Hematopoietic multipotent progenitor cell treated with erythropoietin and hydrocortisone succinate and interleukin-3 and kit ligand, for 15 days (in vitro differentiated cells): ENCODE measurements at regions not wholly inside any gene's neighbourhood (a gene's known extent, or its start where the extent isn't known, plus 50 kb on each side); places are given as distances from the start of the nearest gene placed in this dataset.

Source experiments
- DNase-seq: peaks from one replicate; pipeline ENCODE4 v3.0.0-alpha.2; 2015; ENCODE audit warnings: low spot score

DNA sequence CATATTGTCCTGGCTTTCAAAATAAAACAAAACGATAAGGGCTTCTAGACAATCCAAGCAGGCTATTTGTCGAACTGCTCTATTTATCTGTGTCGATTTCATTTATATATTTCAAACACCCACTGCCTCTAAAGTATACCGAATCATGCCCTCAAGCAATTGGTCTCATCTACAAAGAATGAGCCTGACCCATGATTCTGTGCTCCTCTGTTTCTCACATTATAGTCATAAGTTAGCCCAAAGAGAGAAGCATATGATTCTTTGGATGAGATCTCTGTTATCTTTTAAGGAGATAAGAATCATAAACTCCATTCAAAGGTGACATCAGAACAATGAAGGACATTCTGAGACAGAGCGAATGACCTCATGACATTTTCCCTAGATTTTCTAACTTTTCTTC is 191.1 kb downstream of the MAP2K6 start:
- no peak for DNase-seq

DNA sequence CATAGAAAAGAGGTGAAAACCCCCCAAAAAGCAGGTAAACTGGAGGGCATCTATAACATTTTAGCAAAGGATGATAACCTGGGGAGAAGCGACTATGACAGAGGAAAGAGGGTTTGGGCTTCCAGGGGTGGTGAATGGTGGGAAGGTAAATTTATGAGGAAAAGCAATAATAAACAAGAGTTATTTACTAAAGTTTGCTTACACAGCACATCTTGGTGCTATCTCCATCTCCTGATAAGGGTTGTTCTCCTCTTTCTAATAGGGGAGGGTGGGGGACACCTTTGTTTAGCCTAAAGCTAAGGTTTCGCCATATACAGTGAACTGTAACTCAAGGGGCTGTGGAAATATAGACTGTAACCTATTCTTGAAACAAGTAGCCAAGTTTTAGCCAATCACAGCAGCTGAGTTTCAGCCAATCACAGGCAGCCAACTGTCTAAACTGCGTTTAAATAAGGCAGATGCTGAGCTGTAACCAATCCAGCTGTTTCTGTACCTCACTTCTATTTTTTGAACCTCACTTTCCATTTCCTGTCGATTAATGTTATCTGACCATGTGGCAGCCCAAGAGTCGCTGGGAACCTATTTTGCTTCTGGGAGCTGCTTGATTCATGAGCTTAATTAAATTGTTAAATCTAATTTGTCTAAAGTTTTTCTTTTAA is 191.8 kb downstream of the MAP2K6 start:
- DNase-seq = no peak

DNA sequence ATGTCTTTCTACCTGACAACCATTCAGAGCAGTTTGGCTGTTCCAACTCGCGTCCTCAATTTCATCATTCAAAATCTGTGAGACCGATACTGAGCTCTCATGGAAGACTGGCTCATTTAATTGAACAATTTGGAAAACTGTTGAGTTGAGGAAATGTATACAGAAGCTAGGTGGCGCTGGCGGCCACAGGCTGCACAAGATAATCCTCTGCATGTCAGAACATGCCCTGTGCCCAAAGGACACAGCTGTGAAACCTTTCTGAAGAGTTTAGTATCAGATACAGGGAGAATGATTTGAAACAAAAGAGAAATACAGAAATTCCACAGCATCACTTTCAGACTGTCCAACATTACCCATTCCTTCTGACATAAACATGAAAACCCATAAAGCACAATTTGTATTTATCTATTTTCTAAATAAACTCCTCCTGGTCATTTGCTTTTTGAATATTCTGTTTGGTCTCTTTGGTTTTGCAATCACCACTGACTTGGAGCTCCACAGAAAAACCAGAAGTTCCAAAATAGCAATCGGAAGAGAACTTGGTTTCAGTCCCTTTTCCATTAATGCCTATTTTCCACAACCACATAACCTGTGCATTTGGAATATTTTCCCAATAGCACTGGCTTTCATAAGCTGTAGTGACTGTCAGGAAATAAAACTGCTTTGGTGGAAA is 192.8 kb downstream of the MAP2K6 start:
- DNase-seq = peak; percentile 5

DNA sequence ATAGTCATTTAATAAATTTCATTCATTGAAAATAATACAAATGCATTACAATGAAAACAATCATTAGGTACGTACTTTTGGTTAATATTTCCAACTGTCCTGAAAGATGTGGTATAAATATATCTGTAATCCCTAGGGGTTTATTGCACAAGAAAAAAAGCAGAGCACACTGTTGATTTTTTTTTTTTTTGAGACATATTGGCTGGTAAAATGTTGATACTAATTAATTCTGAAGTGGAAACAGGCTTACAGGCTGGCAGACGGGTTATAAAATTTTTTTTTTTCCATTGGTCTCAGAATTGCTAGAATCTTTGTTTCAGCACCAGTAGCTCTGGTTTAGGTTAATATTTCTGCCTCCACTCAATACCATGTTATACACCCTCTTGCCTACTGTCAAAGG is 193.6 kb downstream of the MAP2K6 start:
- DNase-seq = no peak

DNA sequence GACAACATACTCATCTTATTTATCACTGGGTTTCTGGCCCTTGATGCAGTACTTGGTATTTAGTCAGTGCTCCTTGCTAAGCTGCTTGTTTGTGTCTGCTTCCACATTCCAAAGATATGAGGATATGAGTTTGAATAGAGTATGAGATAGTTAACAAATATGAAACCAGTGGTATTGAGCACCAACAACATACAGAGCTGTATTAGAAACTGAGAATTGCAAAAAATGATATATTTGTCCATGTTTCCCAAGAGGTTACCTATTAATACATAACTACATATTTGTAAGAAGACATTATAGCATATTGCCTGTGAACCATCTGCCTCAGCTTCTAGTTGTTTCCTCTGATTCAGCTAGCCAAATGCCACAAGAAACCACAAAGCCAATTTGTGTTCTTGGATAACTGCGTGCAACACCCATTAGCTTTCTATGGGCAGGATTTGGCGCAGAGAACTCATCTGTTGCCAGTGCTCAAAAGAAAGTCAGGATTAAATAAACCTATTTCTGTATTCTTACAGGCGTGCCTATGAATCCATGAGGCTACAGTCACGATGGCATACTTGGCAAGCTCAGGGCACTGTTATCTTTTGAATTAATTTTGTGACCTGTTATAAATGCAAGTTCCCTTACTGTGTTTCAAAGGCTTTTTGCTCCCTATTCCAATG is 194.4 kb downstream of the MAP2K6 start:
- DNase-seq = no peak

DNA sequence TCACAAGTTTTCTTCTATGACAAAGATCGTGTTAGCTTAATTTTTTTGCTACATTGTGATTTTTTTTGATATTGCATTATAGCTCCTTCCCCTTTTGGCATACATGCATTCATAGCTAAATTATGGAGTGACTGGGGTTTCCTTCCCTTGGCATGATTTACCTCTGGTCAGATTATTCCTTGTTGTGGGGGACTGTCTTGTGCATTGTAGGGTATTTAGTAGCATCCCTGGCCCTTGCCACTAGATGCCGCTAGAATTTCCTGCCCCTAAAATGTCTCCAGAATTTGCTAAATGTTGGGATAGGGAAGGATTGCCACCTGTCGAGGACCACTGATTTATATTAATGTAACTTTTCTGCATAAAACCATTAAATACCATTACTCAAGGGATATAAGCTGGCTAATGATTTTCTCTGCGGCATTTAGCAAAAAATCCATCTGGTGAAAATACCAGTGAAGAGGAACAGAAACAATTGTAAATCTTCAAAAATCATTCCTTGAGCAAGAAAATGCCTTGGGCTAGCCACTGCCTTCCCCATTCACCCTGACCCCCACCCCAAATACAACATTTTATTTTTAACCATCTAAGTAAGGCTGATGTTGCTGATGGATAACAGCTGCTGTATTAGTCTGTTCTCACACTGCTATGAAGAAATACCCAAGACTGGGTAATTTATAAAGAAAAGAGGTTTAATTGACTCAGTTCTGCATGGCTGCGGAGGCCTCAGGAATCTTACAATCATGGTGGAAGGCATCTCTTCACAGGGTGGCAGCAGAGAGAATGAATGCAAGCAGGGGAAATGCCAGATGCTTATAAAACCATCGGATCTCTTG is 195.2 kb downstream of the MAP2K6 start:
- DNase-seq = no peak

DNA sequence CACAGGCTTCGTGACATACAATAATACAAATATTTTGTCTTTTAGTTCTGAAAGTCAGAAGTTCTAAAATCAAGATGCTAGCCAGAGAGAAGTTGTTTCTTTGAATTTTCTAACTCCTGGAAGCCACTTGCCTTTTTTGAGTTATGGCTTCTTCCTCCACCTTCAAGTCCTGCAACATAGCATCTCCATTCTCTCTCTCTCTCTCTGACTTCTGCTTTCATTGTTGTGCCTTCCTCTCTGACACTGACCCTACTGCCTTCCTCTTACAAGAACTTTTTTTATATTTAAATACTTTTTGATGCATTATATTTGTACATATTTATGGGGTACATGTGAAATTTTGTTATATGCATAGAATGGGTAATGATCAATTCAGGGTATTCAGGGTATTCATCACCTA is 205.9 kb downstream of the MAP2K6 start:
- DNase-seq = no peak

DNA sequence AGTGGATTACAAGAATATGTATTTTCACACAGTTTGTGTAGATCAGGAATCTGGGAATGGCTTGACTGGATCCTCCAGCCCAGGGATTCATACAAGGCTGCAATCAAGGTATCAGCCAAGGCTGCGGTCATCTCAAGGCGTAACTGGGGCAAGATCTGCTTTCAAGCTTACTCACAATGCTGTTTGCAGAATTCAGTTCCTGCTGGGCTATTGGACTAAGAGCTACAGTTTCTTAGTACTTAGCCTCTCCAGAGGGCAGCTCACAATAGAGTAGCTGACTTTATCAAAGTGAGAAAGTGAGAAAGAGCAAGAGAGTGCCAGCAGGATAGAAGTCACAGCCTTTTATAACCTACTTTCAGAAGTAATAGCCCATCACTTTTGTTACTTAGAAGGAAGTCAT is 211.0 kb downstream of the MAP2K6 start:
- DNase-seq = no peak

DNA sequence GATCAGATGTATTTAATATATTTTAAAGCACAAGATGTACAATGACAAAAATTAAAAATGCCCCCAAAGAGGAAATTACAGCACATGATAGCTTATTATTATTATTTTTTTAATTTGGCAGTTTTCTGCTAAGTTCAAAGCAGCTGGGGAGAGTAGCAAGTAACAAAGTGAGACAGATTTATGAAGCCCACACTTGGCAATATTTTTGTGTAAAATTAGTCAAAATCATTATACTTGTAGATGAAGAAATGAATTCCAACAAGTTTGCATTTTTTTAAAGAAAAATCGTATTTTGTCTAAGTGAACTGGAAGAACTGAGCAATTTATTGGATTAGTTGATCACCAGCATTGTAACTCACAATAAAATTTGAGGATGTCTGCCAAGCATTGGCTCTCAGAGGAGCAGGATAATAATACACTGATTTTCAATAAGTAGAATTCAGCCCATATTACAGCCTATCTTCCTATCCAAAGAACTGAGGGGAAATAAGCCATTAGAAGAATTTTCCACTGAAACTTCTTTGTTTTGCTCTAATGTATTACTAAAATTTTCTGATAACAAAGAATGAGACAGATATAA is 215.6 kb downstream of the MAP2K6 start:
- no peak for DNase-seq

DNA sequence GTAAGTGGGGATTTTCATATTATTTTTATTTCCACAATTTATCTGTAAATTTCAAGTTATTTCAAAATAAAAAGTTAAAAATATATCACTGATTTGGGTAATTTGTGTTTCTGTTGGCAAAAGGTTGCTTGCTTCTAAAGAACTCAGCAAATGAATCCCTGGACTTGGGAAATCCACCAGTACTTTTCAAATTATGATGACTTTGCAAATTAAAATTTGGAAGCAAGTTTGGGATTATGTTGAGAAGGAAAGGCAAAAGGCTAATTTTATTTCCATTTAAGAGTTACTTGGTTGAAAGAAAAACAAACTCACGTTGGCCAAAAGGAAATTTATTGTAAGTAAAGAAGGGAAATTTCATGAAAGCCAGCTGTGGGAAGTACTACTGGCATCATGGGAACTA is 220.3 kb downstream of the MAP2K6 start:
- DNase-seq = no peak

DNA sequence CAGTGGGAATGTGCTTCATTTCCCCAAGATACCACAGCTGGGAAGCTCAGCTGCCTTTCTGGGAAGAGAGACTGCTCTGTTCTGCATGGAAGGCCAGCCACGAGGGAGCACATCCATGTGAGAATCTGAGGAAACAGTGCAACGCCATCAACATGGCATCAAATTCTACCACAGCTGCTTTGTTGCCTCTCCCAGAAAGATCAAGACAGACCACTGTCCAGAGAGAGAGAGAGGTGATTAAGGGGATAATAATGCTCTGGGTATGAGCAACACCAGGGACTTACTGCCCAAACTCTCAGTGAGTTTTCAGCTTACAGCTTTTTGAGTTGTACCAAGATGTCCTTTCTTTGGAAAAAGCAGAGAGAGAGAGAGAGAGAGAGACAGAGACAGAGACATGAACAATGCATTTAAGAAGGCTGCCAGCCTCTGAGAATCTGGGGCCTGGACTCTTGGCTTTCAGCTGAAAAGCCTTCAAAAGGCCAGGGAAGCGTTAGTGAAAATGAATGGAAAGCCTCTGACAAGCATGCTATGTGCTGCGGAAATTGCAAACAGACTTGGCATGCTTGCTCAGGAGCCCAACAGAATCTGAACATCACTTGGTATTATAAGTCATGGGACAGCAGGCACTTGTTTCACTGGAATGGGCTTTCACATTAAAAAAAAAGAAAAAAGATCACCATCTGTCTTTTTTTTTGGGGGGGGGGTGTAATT is 223.1 kb downstream of the MAP2K6 start:
- DNase-seq = no peak

DNA sequence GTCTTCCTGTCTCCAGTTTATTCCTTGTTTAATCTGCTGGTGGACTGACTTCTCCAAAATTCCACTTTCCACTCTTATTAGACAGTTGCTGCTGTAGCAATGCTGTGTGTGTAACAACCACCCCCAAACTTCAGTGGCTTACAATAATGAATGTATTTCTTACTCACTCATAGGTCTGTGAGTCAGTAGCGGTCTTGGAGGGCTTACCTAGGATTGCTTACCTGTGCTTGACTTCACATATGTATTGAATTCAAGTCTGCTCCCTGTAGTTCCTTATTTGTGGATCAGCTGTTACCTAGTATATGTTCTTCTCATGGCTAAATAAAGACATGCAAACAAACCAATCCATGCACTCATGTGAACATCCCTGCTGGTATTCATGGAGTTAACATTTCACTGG is 224.6 kb downstream of the MAP2K6 start:
- no peak for DNase-seq

DNA sequence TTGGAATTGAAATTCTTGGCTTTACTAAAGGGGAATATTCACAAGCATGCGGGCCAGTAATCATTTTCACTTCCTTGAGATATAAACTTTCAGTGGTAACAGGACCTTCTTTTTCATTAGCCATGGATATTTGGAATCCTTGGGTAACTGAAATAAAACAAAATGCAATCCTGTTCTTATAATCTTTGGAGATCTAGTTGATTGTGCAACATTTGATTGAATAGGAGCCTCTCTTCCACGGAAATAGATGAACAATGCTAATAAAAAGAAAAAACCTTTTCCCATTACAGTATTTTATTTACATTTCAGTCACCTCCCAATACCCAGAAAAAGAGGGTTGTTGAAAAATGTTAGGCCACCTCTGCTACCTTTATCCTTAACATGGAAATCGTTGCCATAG is 225.6 kb downstream of the MAP2K6 start:
- no peak for DNase-seq

DNA sequence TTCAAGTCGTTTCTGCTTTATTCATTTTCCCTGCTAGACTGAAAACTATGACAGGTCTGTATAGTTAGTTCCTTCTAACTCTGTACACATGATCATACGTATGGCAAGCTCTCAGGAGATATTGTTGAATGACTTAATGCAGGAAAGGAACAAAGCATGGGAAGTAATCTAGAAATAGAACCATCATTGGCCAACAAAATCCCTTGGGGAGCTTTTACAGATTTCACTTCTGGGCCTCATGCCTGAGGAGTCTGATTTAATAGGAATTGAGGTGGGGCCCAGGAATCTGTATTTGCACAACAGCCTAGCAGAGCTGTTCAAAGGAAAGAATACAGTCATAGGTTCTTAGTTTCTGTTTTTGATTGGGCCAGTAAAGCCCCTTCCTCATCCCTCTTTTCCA is 229.2 kb downstream of the MAP2K6 start:
- DNase-seq = no peak

DNA sequence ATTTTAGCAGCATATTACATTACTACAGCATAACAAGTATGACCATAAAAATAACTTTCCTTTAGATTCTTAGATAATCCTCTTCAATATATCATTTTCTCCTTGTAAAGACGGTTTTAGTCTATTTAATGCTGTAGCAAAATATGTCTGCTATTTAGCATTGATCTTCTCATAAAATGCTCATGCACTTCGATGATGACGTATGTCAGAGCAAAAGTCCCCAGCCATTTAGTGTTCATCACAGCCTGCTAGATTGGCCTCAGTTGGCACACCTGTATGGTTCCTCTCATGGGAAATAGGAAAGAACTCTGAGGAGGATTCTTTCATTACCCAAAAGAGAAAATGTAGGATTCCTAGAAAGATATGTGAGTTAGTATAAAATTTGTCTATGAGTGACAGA is 232.2 kb downstream of the MAP2K6 start:
- no peak for DNase-seq

DNA sequence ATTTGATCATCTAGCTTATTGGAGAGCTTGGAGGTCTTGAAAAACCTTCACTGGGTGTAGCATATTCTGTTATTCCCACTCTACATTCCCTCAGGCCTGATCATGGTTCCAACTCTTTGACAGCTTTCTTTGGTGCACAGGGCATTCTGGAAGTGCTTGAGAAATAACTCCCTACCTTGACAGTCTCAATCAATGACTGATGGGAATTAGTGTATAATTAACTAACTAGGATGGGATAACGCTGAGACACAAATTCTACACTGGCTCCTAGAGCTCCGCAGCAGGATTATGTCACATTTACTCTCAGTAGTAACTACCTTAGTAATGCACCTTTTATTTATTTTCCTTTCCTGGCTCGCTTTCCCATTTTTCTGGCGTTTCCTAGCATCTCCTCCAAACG is 236.4 kb downstream of the MAP2K6 start:
- DNase-seq = no peak

DNA sequence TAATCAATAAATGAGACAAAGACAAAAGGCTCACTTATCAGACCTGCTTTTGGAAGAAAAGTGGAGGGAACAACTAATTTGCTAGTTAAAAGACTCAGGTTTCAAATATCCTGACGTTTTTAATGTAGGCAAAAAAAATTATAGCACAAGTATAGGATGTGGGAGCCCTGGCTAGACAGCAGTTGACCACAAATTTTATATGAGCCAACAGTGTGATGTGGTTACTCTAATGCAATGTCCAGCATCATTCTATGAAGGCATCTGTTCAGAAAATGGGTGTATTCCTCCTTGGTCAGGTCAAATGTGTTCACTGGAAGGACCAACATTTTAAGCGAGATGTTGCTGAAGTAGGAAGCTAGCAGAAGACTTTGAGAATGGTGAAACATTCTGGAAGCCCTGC is 237.4 kb downstream of the MAP2K6 start:
- no peak for DNase-seq

DNA sequence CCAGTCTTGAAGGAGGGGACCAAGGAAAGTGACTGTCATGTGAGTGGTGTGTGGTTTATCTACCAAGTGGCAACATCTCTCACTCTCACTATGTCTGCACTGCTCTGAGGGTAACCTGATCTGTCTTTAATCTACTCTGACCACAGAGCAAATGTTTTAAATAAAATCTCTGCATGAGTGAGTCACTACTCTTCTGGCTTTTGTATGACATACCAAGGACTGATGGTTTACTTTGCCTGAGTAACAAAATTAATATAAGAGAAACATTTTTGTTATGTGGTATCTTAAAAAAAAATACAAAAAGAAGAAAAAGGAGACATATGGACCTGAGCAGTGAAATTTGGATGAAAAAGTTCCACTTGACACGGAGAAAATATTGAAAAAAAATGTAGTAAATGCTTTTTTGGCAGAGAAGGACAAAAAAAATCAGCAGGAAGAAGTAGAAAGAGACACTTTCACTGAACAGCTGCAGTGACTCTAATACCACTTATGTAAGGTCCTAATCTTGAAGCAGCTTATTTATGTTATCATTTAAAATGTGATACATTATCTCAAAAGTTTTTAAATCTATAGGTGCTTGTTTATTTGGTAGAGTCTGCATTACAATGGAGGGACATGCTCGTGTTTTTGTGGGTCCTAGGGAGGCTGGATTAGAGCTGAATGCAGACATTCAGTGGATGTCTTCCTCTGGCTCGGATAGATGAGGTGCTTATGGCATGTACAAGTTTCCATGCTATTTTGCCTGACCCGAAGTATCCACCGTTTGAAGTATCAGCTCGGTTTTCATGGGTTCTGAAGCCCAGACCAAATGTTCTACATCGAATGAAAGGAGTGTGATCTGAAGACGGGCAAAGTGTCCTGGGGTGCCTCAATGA is 240.7 kb downstream of the MAP2K6 start:
- DNase-seq = no peak

DNA sequence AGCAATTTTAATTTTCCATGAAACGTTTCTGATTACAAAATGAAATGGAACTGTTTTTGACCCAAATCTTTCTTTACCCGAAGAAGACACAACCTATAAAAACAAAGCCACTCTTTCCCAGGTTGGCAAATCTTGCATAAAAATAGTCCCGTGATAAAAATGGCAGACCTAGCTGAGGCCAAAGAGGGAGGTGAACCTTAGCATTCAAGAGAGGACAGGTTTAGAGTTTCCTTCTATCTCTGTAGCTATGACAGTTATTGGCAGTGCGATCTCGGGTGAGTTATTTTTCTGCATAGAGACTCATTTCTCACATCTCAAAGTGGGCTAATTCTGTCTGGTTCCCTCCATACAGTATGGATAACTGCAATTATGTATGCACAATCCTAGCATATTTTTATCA is 241.4 kb downstream of the MAP2K6 start:
- no peak for DNase-seq

DNA sequence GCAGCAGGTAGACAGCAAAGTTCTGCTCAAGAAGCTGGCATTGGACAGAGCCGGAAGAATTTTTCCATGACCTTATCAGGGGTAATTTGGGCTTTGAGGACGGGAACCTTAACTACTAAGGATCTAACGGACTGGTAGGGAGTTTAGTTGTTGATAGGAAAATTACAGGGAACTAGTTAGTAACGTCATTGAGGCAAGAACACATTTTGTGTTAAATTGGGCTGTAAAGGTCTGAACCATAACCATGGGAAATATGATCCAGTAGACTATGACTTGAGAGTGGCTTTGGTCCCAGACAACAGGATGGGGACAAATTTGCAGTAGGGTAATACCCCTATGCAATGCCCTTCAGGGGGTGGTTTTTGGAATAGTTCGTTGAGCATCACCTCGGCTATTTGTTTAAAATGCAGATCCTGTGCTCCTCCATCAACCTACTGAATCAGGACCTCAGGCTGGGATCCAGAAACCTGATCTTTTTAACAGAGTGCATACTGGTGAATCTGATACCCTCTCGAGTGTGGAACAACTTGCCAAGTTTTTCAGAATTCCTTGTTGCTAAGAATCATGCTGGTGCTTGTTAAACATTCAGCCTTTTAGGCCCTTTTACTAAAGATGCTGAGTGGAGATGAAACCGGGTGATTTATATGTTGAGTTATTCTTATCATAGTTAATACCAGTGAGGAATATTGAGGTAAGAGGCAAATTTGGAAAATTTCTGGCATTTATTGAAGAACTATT is 255.1 kb downstream of the MAP2K6 start:
- no peak for DNase-seq
